Kasumi-1 (cell line): ENCODE measurements at regions not wholly inside any gene's neighbourhood (a gene's known extent, or its start where the extent isn't known, plus 50 kb on each side); places are given as distances from the start of the nearest gene placed in this dataset.

Source experiments
- DNase-seq, 2 experiments: peaks; one replicate each; lab custom pipeline; 2025; lab: John Stamatoyannopoulos, UW

DNA sequence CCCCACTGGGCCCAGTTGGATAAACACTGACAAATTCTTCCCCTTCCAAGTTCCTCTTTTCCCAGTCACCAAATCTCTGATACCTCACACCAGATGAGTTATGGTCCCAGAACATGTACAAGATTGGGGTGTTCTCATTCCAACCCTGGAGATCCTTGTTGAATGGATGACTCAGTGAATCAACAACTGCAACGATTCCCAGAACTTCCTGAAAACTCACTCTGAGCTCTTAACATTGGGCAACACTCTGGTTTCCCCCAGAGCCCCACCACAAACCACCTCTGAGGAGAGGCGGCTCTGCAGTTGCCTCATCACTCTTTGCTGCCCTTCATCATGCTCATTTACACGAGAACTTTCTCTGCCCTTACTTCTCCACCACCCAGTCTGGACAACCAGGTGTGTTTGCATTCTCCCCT lies 115.2 kb downstream of the MRPL14 start:
- peak; percentile 80 to 85 for DNase-seq

DNA sequence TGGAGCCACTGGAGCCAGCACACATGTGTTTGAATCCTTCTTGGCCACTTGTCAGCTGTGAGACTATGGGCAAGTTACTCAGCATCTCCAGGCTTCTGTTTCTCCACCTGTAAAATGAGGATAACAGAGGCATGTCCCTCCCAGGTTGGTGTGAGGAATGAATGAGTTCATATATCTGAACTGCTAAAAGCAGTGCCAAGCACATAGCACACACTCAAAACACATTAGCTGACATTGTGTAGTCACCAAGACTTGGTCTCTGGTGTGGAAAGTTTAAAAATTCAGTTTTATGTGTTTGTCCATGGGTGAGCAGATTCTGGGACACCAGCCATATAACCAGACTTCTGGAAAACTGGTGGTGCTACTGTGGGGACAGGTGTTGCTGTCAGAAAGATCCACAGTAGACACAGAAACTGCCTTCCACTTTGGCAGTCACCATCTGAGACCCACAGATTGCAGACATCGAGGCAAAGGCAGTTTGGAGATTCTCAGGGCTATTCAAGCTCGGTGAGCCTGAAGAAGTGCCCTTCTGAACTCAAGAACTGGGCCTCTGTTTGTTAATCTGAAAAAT lies 115.8 kb downstream of the MRPL14 start:
- DNase-seq = no peak

DNA sequence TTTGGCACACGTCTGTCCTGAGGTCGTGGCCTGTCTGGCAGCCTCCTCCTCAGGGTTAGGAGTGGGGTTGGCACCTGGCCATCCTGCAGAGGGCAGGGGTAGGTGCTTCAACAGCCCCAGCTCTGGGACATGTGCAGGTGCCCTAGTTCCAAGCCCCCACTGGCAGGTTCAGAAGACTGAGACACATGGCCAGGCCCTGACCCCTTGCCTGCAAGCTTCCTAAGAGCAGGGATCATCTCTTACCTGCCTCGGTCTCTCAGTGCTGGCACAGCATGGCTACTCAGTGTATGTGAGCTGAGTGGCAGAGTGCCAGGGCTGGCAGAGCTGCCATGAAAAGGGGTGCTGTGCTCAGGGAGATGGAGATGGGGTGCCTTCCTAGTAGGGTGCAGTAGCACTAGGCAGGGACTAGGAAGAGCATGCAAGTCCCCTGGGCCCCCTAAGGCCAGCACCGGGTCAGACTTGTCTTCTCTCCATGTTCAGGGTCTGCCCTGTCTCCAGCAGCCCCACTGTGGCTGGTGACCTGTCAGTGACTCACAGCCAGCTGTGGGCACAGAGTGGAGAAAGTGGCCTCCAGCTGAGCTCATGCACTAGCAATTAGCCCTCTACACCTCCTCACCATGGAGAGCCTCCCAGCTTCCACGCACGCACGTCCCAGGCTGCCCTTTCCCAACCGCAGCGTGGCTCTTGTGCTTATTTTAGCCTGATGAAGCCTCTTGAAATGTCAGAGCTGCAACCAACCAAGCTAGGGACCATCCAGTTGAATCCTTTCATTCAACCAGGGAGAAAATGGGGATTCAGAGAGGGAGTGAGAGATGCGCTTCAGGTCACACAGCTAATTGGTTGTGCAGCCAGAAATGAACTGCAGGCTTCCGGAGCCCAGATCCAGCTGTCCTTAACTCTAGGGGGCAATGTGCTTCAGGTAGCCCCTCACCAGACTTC lies 116.6 kb downstream of the MRPL14 start:
- DNase-seq = no peak

DNA sequence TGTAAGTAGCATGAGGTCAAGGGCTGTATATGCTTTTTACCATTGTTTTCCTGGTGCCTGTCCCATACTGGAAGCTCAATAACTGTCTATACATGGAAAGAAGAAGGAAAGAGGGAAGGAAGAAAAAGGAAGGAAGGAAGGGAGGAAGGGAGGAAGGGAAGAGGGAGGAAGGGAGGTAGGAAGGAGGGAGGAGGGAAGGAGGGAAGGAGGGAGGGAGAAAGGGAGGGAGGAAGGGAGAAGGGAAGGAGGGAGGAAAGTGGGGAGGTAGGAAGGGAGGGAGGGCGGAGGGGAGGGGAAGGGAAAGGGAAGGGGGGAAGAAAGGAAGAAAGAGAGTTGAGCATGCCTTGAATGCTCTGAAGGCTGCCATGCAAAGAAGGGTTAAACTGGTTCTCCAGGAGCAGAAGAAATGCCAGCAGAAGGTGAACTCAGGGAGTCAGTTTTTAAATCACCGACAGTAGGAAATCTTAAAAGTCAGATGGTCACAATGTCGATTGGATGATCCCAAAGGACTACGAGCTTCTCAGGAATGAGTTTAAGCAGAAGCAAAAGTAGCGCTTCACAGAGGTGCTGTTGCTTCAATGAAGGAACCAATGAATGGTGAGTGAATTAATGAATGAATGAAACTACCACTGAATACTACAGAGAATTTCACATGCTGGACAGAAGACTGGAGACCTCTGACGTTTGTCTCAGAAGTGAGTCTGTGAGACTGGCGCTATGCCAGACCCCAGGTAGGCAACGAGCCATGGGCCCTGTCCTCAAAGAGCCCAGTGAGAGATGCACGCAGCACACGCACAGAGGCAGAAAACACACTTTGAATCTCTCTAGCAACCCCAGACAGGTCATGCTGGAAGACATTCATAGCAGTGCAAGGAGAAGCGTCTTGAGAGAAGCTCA lies 117.6 kb downstream of the MRPL14 start:
- no peak for DNase-seq

GRCh38 chr6:44008821-44009370 lies 118.4 kb downstream of the MRPL14 start:
- no peak for DNase-seq

- DNase-seq = no peak
Observed at GRCh38 chr6:44007818-44008621, 119.2 kb downstream of the MRPL14 start.

- DNase-seq = no peak
Observed at GRCh38 chr6:44006872-44007303, 120.4 kb downstream of the MRPL14 start.

GRCh38 chr6:44006123-44006871 lies 121.0 kb downstream of the MRPL14 start:
- no peak for DNase-seq

DNA sequence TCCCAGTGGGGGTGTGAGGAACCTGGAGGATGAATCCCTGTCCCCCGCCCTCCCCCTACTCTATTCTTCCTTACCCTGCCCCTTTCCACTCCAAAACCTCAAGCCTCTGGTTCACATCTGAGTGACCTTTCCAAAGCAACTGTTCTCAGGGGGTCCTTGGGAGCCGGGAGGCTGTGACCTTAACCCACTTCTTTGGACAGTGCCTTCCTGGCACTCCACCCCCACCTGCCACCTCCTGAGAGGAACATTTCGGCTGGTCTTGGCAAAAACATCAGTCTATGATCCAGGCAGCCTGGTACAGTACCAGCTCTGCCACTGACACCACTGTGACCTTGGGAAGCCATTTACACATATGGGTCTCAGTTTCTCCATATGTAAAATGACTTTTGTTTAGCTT lies 121.7 kb downstream of the MRPL14 start:
- no peak for DNase-seq

GRCh38 chr6:44004625-44005506 lies 122.4 kb downstream of the MRPL14 start:
- DNase-seq = peak in 1 of 2 experiments; percentile 7

DNA sequence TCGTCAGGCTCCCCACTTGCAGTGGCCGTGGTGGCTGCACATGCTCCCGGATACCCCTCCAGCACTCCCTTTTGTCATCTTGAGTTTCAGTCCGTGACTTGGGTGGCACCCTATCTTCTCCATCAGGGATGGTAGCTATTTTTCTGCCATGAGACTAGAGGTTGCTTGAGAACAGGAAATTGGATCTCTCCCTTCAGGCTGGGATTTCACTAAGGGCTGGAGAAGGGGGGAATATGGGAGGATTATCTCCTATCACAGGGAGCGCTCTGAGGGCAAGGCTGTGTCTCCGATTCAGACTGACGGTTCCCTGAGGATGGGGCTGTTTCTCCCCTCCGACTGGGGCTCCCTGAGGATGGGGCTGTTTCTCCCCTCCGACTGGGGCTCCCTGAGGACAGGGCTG lies 123.1 kb downstream of the MRPL14 start:
- no peak for DNase-seq

GRCh38 chr6:44003345-44004061 lies 123.7 kb downstream of the MRPL14 start:
- no peak for DNase-seq

DNA sequence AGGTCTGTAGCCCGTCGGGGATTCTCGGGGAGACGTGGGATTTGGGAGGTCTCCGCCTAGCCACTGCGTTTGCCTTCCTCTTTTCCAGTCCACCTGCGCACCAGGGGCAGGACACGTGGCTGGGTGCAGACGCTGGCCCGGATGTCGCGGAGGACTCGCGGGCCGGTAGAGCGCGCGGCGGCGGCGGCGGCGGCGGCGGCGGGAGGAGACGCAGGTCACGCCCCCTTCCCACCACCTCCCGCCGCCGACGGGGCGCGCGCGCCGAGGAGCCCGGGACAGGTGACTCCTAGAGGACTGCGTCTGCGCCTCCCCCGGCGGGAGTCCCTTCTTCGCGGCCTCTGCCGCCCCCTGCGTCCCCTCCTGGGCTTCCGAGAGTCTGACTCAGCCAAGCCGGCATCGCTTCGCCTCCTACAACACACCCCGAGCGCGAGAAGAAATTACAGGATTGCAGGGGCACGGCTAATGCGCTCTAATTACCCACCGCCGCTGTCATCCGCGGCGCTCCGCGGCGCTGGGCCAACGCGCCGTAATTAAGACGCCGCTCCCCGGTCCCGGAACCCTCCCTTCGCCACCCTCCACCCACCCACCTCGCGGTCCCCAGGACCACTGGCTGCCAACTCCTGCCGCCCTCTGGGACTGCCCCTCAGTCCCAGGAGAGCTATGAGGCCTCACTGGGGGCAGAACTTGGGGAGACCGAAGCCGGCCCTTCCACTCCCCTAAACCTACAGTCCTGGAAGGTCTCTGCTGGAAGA lies 124.5 kb downstream of the MRPL14 start:
- no peak for DNase-seq

GRCh38 chr6:44002067-44002592 lies 125.1 kb downstream of the MRPL14 start:
- no peak for DNase-seq

- peak; percentile 10 to 12 for DNase-seq
Observed at GRCh38 chr6:44001318-44002066, 125.8 kb downstream of the MRPL14 start.

DNA sequence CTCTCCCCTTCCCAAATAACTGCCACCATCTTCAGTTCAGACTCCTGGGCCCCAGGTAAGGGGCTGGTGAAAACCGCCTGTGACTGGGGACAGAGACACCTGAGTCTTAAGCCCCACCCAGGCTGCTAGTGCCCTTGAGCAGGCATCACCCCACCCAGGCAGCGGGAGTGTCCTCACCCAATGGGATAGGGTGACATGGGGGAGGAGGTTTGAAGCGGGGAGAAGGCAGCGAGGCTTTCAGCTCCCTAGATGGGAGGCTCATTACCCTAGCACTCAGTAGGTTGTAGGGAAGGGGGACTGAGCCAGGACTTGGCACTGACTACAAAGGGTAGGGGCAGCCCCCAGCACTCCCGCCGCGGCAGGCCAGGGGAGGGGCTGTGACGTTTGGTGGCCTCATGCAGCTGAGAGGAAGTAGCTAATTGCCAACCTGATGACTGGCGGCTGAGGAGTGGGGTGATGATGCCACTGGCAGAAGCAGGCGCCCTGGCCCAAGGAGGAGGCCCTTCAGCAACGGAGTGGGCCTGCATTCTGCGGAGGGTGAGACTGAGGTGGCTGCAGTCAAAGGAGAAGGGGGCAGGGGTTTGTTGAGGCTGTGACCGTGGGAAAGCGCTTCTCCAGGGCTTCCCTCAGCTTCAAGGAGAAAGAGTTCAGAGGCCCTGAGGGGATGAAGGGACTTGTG lies 126.9 kb downstream of the MRPL14 start:
- DNase-seq = peak in 1 of 2 experiments; percentile 5
